ENCODE measurements at regions not wholly inside any gene's neighbourhood (a gene's known extent, or its start where the extent isn't known, plus 50 kb on each side); places are given as distances from the start of the nearest gene placed in this dataset.

DNA sequence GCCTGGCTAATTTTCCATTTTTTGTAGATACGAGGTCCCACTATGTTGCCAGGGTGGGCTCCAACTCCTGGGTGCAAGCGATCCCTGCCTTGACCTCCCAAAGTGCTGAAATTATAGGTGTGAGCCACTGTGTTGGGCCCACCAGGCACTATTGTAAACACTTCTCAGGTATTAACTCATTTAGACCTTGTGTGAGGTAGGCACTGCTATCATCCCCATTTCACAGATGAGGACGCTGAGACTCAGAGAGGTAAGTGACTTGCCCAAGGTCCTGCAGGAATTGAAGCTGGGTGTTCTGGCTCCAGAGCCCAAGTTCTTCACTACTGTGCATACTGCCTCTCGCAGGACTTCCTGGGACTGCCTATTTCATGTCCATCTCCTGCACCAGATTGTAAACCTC lies 67.1 kb upstream of the SYPL1 start:
- intact Hi-C loops (cut with DNase I) = loop anchor here (2.0 to 10.0 kb wide), 2 partner anchors 366 to 482 kb away; partner anchors contain the start of gene CCDC71L
- Histone ChIP-seq H3K27ac (peak overlapping the region; percentile 73 to 79), H3K4me3 (no peak overlapping the region), H3K27me3 (replicated peaks; ENCODE audit: insufficient read depth) (no peaks in the 10 kb centered on the region), H3K9me3 (no peaks in the 10 kb centered on the region), H3K36me3 (no peaks in the 10 kb centered on the region), H3K4me1 (replicated peaks) (peaks cover 19% of the 10 kb centered on the region)
- no peak for DNase-seq (ENCODE audit: low spot score)
- no peak for TF ChIP-seq POLR2AphosphoS5 (IDR thresholded peaks at IDR 0.05)
- TF ChIP-seq, protein P1, sequence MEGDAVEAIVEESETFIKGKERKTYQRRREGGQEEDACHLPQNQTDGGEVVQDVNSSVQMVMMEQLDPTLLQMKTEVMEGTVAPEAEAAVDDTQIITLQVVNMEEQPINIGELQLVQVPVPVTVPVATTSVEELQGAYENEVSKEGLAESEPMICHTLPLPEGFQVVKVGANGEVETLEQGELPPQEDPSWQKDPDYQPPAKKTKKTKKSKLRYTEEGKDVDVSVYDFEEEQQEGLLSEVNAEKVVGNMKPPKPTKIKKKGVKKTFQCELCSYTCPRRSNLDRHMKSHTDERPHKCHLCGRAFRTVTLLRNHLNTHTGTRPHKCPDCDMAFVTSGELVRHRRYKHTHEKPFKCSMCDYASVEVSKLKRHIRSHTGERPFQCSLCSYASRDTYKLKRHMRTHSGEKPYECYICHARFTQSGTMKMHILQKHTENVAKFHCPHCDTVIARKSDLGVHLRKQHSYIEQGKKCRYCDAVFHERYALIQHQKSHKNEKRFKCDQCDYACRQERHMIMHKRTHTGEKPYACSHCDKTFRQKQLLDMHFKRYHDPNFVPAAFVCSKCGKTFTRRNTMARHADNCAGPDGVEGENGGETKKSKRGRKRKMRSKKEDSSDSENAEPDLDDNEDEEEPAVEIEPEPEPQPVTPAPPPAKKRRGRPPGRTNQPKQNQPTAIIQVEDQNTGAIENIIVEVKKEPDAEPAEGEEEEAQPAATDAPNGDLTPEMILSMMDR (IDR thresholded peaks at IDR 0.05) = no peak
- TF ChIP-seq POLR2A (IDR thresholded peaks at IDR 0.05) = no peak
- 94% methylated on average over 4 of the region's 4 CpGs for WGBS

DNA sequence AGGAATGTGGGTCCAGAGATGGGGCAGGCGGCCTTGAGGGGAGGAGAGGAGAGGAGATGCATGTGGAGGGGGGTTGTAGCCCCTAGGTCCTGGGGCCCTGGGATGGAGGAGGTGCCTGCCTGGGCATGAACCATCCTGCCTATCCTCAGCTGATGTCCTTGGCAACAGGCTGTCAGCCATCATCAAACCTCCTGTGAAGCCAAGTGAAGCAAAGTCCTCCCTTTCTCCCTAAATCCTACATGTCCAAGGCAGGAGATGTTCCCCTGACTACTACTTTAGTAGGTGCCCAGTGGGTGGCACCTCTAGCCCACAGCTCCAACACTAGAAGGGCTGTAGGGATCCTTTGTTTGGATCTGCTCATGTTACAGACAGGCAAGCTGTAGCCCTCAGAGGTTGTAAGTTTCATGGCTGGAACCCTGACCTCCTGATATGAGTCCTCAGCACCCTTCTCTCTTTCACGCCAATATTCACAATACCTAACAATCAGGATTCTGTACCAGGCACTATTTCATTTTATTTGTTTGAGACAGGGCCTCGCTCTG lies 66.6 kb upstream of the SYPL1 start:
- TF ChIP-seq POLR2A (IDR thresholded peaks at IDR 0.05) (no peak), POLR2AphosphoS5 (IDR thresholded peaks at IDR 0.05) (peak; percentile 73)
- TF ChIP-seq, protein P1 (IDR thresholded peaks at IDR 0.05) = peak in 3 of 4 experiments; percentile 51 to 74 (median 58)
- Histone ChIP-seq H3K4me1 (replicated peaks) (peaks cover 19% of the 10 kb centered on the region), H3K27me3 (replicated peaks; ENCODE audit: insufficient read depth) (no peaks in the 10 kb centered on the region), H3K27ac (peak overlapping the region; percentile 73 to 79), H3K9me3 (no peaks in the 10 kb centered on the region), H3K4me3 (no peak overlapping the region), H3K36me3 (no peaks in the 10 kb centered on the region)
- intact Hi-C loops (cut with DNase I) = loop anchor here (2.0 to 10.0 kb wide), 2 partner anchors 366 to 482 kb away; partner anchors contain the start of gene CCDC71L
- DNase-seq (ENCODE audit: low spot score) = peak; percentile 71
- WGBS = 85% methylated on average over 3 of the region's 3 CpGs

DNA sequence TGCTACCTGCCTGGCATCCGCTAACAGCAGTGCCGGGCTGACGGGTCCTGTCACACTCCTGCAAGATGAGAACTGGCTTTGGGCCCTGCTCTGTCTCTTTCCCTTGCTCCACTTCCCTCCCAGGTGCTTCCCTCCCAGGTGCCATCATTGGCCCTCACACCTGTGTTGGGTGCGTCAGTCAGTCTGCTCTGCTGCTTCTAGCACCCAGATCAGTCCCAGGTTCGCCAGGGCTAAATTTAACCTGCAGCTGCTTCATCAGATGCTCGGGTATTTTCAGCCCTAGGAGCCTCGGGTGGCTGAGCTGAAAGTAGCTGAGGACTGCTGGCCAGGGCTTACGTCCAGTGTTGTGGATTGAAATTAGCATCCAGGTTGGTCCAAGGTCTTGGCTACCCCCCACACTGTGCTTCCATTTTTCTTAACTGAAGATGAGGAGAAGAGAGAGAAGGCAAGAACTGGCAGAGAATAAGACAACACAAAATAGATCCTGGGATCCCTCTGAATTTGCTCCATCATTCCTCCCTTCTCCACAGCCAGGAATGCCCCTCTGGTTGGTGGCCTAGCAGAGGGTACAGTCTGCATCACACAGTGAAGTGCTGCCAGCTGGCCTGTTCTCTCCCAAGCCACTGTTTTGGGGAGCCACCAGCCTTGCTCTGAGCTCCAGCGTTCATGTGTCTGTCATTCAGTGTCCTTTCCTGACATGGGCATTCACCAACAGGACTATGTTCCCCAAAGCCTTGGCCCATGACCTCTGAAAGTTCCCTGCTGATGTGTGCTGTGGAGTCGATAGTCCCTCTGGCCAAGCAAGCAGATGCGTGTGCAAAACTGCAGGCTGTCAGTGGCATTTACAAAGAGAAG lies 65.9 kb upstream of the SYPL1 start:
- Histone ChIP-seq H3K27ac (peak overlapping the region; percentile 73 to 79), H3K27me3 (replicated peaks; ENCODE audit: insufficient read depth) (no peaks in the 10 kb centered on the region)
- intact Hi-C loops (cut with DNase I) = loop anchor here (2.0 to 10.0 kb wide), 4 partner anchors 107 to 559 kb away; partner anchors contain the start of genes CCDC71L and NAMPT

DNA sequence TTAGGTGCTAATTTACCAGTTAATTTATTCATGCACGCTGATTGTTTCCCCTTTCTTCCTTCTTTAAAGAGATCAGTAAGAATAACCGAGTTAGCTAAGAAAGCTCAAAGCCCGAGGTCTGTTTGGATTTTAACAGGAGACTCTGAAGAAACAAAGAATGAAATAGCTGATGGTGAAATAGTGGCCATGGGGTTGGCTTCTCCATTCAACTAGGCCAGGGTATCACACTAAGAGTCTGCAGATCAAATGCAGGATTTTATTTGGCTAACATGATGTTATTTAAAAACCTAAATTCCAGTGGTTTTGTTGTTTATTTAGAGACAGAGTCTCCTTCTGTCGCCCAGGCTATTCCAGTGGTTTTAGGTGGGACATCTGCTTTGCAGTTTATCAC lies 65.2 kb upstream of the SYPL1 start:
- Histone ChIP-seq H3K4me3 (no peak overlapping the region), H3K27ac (no peak overlapping the region), H3K27me3 (replicated peaks; ENCODE audit: insufficient read depth) (no peaks in the 10 kb centered on the region), H3K9me3 (no peaks in the 10 kb centered on the region), H3K4me1 (replicated peaks) (peaks cover 19% of the 10 kb centered on the region), H3K36me3 (no peaks in the 10 kb centered on the region)
- no peak for DNase-seq (ENCODE audit: low spot score)
- no peak for TF ChIP-seq POLR2A (IDR thresholded peaks at IDR 0.05)
- TF ChIP-seq, protein P1 (IDR thresholded peaks at IDR 0.05) = no peak
- no peak for TF ChIP-seq POLR2AphosphoS5 (IDR thresholded peaks at IDR 0.05)
- 82% methylated on average over 4 of the region's 4 CpGs for WGBS
- intact Hi-C loops (cut with DNase I) = loop anchor here (2.0 to 10.0 kb wide), 3 partner anchors 108 to 560 kb away; partner anchors contain the start of gene NAMPT

More for the DNA sequence above, 65.9 kb upstream of the SYPL1 start:
- DNase-seq (ENCODE audit: low spot score) = no peak
- Histone ChIP-seq H3K9me3 (no peaks in the 10 kb centered on the region), H3K4me1 (replicated peaks) (peaks cover 19% of the 10 kb centered on the region), H3K36me3 (no peaks in the 10 kb centered on the region), H3K4me3 (no peak overlapping the region)
- TF ChIP-seq POLR2AphosphoS5 (IDR thresholded peaks at IDR 0.05) = no peak
- TF ChIP-seq POLR2A (IDR thresholded peaks at IDR 0.05) = no peak
- TF ChIP-seq, protein P1 (IDR thresholded peaks at IDR 0.05) = no peak
- 78% methylated on average over 11 of the region's 11 CpGs for WGBS

Data from prostate gland (tissue), 2 donors.